GM23338 (cell line): ENCODE measurements at regions not wholly inside any gene's neighbourhood (a gene's known extent, or its start where the extent isn't known, plus 50 kb on each side); places are given as distances from the start of the nearest gene placed in this dataset.

Experiments
- CREB1 ChIP-seq: fragments of 250-450 bp; sonication (Bioruptor Pico); IDR thresholded peaks from 2 replicates; pipeline ENCODE4 v1.5.0; 2020; ENCODE audit warnings: low read depth, mild to moderate bottlenecking, moderate library complexity
- CTCF ChIP-seq, 2 experiments: fragments of 200-600 bp in 1 of 2; sonication (generic) in 1 of 2; conservative IDR thresholded peaks; 2 replicates each; pipeline versions ENCODE4 v1.5.1 to v1.6.1; 2016 to 2017; ENCODE audit warnings: antibody characterized with exemption in 2 of 2, low read depth in 2 of 2, mild to moderate bottlenecking in 2 of 2, moderate library complexity in 1 of 2
- EZH2 ChIP-seq: fragments of 200-600 bp; sonication (generic); IDR thresholded peaks from one replicate; pipeline ENCODE4 v1.8.0; 2017; ENCODE audit warnings: antibody characterized with exemption, mild to moderate bottlenecking, low read depth; ENCODE audit not compliant: unreplicated experiment
- EZH2phosphoT487 ChIP-seq: fragments of 200-600 bp; sonication (generic); IDR thresholded peaks from one replicate; pipeline ENCODE4 v1.8.1; 2018; ENCODE audit warnings: antibody characterized with exemption; ENCODE audit not compliant: unreplicated experiment
- POLR2AphosphoS5 ChIP-seq: IDR thresholded peaks from 2 replicates; pipeline ENCODE4 v1.6.1; 2016; ENCODE audit warnings: antibody characterized with exemption, low read depth

GRCh38 chr6:141685416-141685815, 447.3 kb upstream of the GJE1 start:
- no peak for TF ChIP-seq CREB1 (CRISPR knock-in tag)
- no peak for TF ChIP-seq CTCF (conservative IDR thresholded peaks at IDR 0.05; ENCODE audit: low read depth in 2 of 2)
- TF ChIP-seq EZH2, result no peak
- no peak for TF ChIP-seq EZH2phosphoT487
- no peak for TF ChIP-seq POLR2AphosphoS5
